Myocyte (in vitro differentiated cells): ENCODE measurements at regions not wholly inside any gene's neighbourhood (a gene's known extent, or its start where the extent isn't known, plus 50 kb on each side); places are given as distances from the start of the nearest gene placed in this dataset.
"Not testable (repeated sequence)": the region's sequence is repeated elsewhere in the genome, so short reads cannot be mapped to it uniquely, and the experiment has no call there.

ENCODE experiments used
- DNase-seq: peaks from one replicate; pipeline ENCODE4 v3.0.0-alpha.2; 2012; ENCODE audit warnings: low read depth

DNA sequence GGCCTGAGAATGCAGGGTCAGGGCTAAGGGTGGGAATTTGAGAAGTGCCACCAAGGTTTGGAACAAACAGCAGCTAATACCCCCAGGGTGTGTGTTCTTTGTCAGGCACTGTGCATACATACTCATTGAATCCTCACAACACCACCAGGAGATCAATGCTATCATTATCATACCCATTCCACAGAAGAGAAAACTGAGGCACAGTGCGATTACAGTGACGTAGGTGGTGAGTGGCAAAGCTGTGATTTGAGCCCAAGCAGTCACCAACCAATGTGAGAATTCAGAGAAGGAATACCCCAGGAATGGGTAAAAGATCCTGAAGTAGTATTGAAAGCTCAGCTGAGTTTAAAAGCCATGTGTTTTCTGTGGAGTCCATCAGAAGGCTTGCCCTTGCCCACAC lies 281.6 kb upstream of the MGAT5 start:
- DNase-seq, result no peak

- DNase-seq, result peak; percentile 37
Observed at GRCh38 chr2:133972786-133973185, 281.1 kb upstream of the MGAT5 start.

- no peak for DNase-seq
Observed at GRCh38 chr2:133974353-133974752, 279.5 kb upstream of the MGAT5 start.

GRCh38 chr2:133975135-133975534 lies 278.7 kb upstream of the MGAT5 start:
- DNase-seq, result no peak

- DNase-seq, result no peak
Observed at GRCh38 chr2:133975676-133976428, 278.0 kb upstream of the MGAT5 start.

DNA sequence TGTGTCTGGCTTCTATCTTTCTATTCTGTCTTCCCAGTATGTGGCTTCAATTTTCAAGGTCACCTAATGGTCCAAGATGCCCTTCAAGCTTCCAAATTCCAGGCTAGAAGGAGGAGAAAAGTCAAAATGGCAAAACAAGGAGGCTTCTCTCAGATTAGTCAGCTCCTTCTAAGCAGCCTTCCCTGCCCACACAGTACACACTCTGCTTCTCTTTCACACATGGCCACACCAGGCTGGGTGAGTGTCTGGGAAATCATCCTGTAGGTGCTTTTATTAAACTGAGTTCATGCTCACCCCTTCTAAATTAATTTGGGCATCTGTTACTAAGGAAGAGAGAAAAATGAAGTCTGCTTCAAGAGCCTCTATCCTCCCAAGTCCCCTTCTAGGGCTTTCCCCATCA lies 277.2 kb upstream of the MGAT5 start:
- DNase-seq, result no peak

- DNase-seq, result no peak
Observed at GRCh38 chr2:133977405-133977804, 276.5 kb upstream of the MGAT5 start.

GRCh38 chr2:133982256-133982655 lies 271.6 kb upstream of the MGAT5 start:
- DNase-seq, result no peak

- DNase-seq, result no peak
Observed at GRCh38 chr2:133985563-133985962, 268.3 kb upstream of the MGAT5 start.

DNA sequence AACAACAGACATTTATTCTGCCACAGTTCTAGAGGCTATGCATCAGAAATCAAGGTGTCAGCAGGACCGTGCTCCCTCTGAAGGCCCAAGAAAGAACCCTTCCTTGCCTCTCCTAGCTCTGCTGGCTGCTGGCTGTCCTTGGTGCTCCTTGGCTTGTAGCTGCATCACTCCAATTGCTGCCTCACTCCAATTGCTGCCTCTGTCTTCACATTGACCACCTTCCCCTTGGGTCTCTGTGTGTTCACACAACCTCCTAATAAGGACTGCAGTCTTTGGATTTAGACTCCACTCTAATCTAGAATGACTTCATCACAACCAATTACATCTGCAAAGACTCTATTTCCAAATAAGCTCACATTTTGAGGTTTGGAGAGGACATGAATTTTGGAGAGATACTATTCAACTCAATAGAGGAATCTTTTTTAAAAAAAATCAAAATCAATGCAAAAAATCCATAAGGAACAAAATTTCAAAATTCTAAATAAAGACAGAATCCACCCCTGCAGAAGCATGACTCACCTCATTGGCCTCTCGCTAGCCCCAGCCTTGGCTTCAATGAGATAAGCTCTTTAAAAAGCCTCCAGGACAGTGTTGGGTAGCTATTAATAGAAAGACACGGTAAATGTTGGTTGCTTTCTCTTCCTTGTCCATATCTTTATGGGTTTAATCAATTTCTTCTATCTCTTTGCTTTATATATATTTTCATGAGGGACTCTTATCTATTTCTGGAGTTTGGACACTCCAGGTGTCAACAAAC lies 267.6 kb upstream of the MGAT5 start:
- peak; percentile 59 for DNase-seq

DNA sequence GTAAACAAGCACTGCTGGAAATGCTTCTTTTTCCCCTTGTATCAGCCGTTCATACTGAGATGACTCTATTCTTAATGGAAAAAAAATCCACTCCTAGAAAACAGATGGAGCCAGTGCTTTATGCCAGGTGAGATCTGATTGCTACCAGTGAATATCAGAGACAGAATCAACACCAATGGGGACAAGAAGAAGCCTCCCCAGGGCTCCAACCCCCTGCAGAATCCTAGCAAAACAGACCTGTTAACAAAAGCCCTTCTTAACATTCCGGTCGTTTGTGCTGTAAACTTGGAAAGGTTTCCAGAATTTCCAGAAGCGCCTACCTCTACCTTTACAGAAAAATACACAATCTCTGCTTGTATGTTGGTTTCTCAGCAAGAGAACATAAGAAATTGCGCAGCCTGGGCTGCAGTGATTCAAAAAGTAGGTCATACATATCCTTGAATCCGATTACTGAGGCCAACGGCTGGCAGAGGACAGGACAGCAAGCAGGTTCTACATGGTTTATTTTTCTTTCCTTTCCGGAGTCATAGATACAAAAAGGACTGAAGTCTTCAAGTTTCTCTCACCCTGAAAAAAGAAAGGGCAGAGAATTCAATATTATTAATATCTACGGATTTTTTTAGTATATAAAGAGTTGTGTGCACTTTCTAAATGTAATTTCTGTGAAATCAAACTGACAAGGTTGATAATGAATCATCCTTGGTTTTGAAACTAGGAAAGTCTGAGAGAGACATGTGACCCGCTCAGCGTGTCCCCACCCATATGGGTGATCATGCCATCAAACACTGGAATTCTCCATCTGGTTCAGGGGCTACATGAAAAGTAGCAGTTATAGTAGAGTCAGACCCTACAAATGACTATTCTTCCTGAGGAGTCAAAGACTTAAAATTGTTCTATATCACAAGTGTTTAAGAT lies 266.7 kb upstream of the MGAT5 start:
- DNase-seq, result no peak

DNA sequence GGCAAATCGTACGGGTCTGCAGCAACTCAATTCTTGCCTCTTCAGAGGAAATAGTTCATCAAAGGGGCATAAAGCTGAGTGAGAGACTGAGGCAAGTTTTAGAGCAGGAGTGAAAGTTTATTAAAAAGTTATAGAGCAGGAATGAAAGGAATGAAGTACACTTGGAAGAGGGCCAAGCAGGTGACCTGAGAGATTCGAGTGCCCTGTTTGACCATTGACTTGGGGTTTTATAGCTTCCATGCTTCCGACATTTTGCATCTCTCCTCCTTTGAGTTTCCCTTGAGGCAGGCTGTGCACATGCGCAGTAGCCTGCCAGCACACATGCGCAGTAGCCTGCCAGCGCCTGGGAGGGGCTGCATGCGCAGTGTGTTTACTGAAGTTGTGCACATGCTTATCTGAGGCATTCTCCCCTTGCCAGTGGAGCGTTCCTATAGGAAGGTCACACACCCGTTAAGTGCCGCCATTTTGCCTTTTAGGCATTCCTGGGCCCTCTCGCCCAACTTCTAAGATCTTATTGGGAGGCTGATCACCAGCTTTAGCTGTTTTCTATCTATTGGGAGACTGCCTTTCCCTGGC lies 265.5 kb upstream of the MGAT5 start:
- DNase-seq, result no peak

DNA sequence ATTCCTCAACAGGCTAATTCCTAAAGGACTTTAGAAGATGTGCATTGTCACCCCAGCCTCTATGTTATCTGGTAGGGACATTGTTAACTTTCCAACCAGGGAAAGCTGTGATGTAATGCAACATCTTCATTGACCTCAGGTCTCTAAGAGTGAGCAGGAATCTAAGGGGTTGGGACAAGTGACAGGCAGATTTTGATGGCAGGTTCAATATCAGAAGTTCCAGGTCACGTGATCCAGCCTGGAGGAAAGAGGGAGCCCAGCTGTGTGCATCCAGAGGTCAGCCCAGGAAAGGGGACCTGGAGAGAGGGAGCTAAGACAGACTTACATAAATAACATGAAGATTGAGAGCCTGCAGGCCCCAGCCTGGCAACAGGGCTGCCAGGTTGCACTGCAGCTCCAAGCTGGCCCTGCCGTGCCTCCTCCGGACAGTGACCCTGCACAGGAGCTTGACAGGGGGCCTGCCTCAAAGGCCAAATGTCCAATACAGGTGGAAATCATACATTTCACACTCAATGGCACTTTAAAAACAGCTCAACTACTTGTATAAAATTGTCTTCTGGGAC lies 262.2 kb upstream of the MGAT5 start:
- DNase-seq, result no peak

DNA sequence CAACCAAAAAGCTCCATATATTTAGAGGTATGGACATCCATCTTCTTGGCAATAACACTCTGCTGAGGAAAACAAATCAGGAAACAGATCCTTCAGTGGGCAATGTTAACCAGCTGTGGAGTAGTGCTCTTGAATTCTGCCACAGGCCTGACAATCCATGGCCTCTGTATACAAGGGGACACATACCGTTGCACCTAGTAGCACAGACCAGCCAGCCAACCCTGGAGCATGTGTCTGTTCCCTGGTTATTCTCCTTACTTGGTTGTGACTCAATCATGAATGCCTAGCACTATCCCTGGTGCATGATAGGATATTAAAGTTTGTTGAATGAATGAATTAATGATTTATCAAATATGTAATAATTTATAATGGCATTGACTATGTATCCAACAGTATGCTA lies 261.4 kb upstream of the MGAT5 start:
- no peak for DNase-seq

DNA sequence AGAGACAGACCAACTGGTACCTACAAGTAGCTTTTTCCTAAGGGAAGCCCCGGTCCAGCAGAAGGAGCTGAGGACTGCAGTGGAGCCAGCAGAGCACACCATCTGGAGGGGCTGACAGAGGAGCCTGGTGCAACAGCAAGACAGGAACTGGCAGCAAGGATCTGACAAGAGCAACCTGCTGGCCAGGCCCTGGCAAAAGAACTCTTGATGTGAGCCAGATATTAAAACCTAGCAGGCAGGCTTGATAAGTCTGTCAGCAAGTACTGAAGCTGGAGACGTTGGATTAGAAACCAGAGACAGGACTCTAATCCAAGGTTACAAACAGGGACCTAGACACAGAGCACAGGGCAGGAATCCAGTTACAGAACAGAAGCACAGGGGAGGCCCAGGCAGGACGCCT lies 260.7 kb upstream of the MGAT5 start:
- no peak for DNase-seq

GRCh38 chr2:133998726-133999125 lies 255.1 kb upstream of the MGAT5 start:
- DNase-seq, result not testable (repeated sequence)

- DNase-seq, result no peak
Observed at GRCh38 chr2:134002391-134002790, 251.5 kb upstream of the MGAT5 start.

GRCh38 chr2:134002921-134003320 lies 251.0 kb upstream of the MGAT5 start:
- no peak for DNase-seq

- no peak for DNase-seq
Observed at GRCh38 chr2:134004467-134004866, 249.4 kb upstream of the MGAT5 start.

DNA sequence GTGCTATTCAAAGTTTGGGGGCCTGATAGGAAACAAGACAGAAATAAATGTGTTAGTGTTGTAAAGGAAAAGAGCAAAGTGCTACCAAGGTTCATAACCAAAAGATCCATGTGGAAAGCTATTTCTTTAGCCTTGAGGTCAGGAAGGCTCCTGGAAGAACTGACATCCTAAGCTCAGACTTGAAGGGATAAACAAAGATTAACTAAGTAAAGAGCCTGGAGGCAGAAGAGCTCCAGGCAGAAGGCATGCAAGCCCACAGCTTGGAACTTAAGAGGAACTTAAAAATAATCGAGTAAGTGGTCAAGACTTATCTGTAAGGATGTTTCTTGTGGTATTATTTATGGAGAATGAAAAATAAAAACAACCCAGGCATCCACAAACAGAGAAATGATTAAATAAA lies 245.0 kb upstream of the MGAT5 start:
- DNase-seq, result no peak

GRCh38 chr2:134009440-134009839 lies 244.4 kb upstream of the MGAT5 start:
- no peak for DNase-seq
